Caco-2 (cell line): ENCODE measurements at regions not wholly inside any gene's neighbourhood (a gene's known extent, or its start where the extent isn't known, plus 50 kb on each side); places are given as distances from the start of the nearest gene placed in this dataset.

Experiments used
- BruUV-seq: library from RNA; stranded (reverse); fragments of 400-500 nt; replicated peaks from 2 replicates; lab custom pipeline; 2021; lab: Mats Ljungman, UMichigan
- CTCF ChIA-PET: fragments of 300-600 bp; sonication (Branson Sonifier 250); formaldehyde crosslinking; loops from one replicate; lab custom pipeline; 2022; ENCODE audit warnings: antibody characterized with exemption; lab: Charles Lee
- POLR2A ChIA-PET: fragments of 300-600 bp; sonication (Branson Sonifier 250); formaldehyde crosslinking; loops from one replicate; lab custom pipeline; 2022; ENCODE audit warnings: antibody characterized with exemption; lab: Charles Lee
- DNase-seq, 2 experiments: peaks; one replicate each; pipeline versions ENCODE4 v3.0.0 to v3.0.0-alpha.2; 2020 to 2022
- H3K27me3 ChIP-seq: replicated peaks from 2 replicates; pipeline ENCODE4 v1.6.0; 2011; ENCODE audit warnings: low read length; ENCODE audit not compliant: control insufficient read depth, insufficient read depth
- H3K36me3 ChIP-seq: 2 replicates; pipeline ENCODE4 v1.5.1; 2011; ENCODE audit warnings: low read length; ENCODE audit not compliant: control insufficient read depth, insufficient read depth
- H3K4me1 ChIP-seq: fragments of 250-450 bp; sonication (Bioruptor Pico); 2 replicates; pipeline ENCODE4 v1.5.1; 2020; ENCODE audit warnings: mild to moderate bottlenecking
- H3K4me3 ChIP-seq: 2 replicates; pipeline ENCODE4 v1.5.1; 2011; ENCODE audit warnings: low read depth, mild to moderate bottlenecking, control low read depth, low read length
- H3K9me3 ChIP-seq: fragments of 250-450 bp; sonication (Bioruptor Pico); 2 replicates; pipeline ENCODE4 v1.5.1; 2020; ENCODE audit warnings: mild to moderate bottlenecking, moderate library complexity
- H3K27ac Mint-ChIP-seq: one replicate; pipeline ENCODE4 v1.8.0; 2022; ENCODE audit warnings: mixed read lengths; ENCODE audit not compliant: unreplicated experiment
- H3K27me3 Mint-ChIP-seq: one replicate; pipeline ENCODE4 v1.8.0; 2022; ENCODE audit warnings: mixed read lengths; ENCODE audit not compliant: insufficient read depth, unreplicated experiment
- H3K36me3 Mint-ChIP-seq: one replicate; pipeline ENCODE4 v1.8.0; 2022; ENCODE audit warnings: mild to moderate bottlenecking, mixed read lengths; ENCODE audit not compliant: insufficient read depth, unreplicated experiment
- H3K4me1 Mint-ChIP-seq: one replicate; pipeline ENCODE4 v1.8.0; 2022; ENCODE audit warnings: low read depth, mixed read lengths; ENCODE audit not compliant: unreplicated experiment
- H3K4me3 Mint-ChIP-seq: one replicate; pipeline ENCODE4 v1.8.0; 2022; ENCODE audit warnings: mild to moderate bottlenecking, moderate library complexity, mixed read lengths; ENCODE audit not compliant: unreplicated experiment
- H3K9me3 Mint-ChIP-seq: one replicate; pipeline ENCODE4 v1.8.0; 2022; ENCODE audit warnings: mixed read lengths; ENCODE audit not compliant: unreplicated experiment
- intact Hi-C: fragments of 100-400 bp; cut with micrococcal nuclease; formaldehyde crosslinking; loops from one replicate; pipeline ENCODE4 v1.10.0; 2022; ENCODE audit not compliant: unreplicated experiment
- TF ChIP-seq, protein P1 (sequence below), 2 experiments: fragments of 200-600 bp in 1 of 2; IDR thresholded peaks; 1 replicate in 1 of 2; 2 replicates in 1 of 2; pipeline versions ENCODE4 v1.5.1 to v1.8.0; 2011 to 2022; ENCODE audit warnings: antibody characterized with exemption in 1 of 2, control low read depth in 1 of 2, inconsistent platforms in 1 of 2, low read depth in 1 of 2, low read length in 1 of 2, mild to moderate bottlenecking in 1 of 2, moderate library complexity in 1 of 2; ENCODE audit not compliant: insufficient read depth in 1 of 2, severe bottlenecking in 1 of 2, unreplicated experiment in 1 of 2

GRCh38 chr2:180394305-180394704, 387.2 kb upstream of the CWC22 start:
- Histone ChIP-seq H3K9me3 (peaks cover 3% of the 10 kb centered on the region), H3K4me3 (no peak overlapping the region), H3K4me1 (no peaks in the 10 kb centered on the region), H3K36me3 (no peaks in the 10 kb centered on the region), H3K27me3 (no peaks in the 10 kb centered on the region)
- ChIA-PET POLR2A (no interaction called here), CTCF (no interaction called here)
- BruUV-seq, result no TSS peak
- H3K9me3 Mint-ChIP-seq, result peaks cover 29% of the 10 kb centered on the region
- TF ChIP-seq, protein P1, sequence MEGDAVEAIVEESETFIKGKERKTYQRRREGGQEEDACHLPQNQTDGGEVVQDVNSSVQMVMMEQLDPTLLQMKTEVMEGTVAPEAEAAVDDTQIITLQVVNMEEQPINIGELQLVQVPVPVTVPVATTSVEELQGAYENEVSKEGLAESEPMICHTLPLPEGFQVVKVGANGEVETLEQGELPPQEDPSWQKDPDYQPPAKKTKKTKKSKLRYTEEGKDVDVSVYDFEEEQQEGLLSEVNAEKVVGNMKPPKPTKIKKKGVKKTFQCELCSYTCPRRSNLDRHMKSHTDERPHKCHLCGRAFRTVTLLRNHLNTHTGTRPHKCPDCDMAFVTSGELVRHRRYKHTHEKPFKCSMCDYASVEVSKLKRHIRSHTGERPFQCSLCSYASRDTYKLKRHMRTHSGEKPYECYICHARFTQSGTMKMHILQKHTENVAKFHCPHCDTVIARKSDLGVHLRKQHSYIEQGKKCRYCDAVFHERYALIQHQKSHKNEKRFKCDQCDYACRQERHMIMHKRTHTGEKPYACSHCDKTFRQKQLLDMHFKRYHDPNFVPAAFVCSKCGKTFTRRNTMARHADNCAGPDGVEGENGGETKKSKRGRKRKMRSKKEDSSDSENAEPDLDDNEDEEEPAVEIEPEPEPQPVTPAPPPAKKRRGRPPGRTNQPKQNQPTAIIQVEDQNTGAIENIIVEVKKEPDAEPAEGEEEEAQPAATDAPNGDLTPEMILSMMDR (IDR thresholded peaks at IDR 0.05; ENCODE audit: insufficient read depth in 1 of 2, low read depth in 1 of 2, low read length in 1 of 2, severe bottlenecking in 1 of 2, unreplicated experiment in 1 of 2), result no peak
- H3K36me3 Mint-ChIP-seq, result no peaks in the 10 kb centered on the region
- DNase-seq, result no peak
- H3K4me3 Mint-ChIP-seq, result no peak overlapping the region
- no peaks in the 10 kb centered on the region for H3K4me1 Mint-ChIP-seq
- intact Hi-C loops, result no loop called here
- no peak overlapping the region for H3K27ac Mint-ChIP-seq
- H3K27me3 Mint-ChIP-seq, result peaks cover 2% of the 10 kb centered on the region

GRCh38 chr2:180385601-180386201, 378.6 kb upstream of the CWC22 start:
- Mint-ChIP-seq H3K27ac (no peak overlapping the region), H3K4me3 (no peak overlapping the region), H3K27me3 (peaks cover 2% of the 10 kb centered on the region), H3K4me1 (no peaks in the 10 kb centered on the region), H3K36me3 (no peaks in the 10 kb centered on the region), H3K9me3 (no peaks in the 10 kb centered on the region)
- Histone ChIP-seq H3K4me1 (no peaks in the 10 kb centered on the region), H3K4me3 (no peak overlapping the region), H3K27me3 (no peaks in the 10 kb centered on the region), H3K36me3 (no peaks in the 10 kb centered on the region), H3K9me3 (no peaks in the 10 kb centered on the region)
- POLR2A ChIA-PET, result no interaction called here
- TF ChIP-seq, protein P1 (IDR thresholded peaks at IDR 0.05; ENCODE audit: insufficient read depth in 1 of 2, low read depth in 1 of 2, low read length in 1 of 2, severe bottlenecking in 1 of 2, unreplicated experiment in 1 of 2), result no peak
- intact Hi-C loops, result no loop called here
- CTCF ChIA-PET, result no interaction called here
- DNase-seq, result no peak
- no TSS peak for BruUV-seq

DNA sequence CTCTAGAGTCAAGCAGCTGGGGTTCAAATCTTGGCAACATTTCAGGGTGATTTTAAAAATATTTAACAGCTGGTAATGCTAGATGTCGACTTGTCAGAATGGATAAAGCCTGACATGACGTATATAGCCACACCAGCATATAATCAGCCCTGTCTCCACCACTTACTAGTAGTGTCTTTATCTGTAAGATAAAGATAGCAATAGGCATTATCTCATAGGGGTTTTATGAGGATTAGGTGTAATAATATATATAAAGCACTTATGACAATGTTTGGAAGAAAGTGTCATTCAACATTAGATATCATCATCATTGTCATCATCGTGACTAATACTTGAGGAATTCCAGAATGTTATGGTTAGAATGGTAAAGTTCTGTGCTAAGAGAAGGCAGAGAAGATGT, 369.0 kb upstream of the CWC22 start:
- no peaks in the 10 kb centered on the region; the same call in 1 of the 2 replicates for H3K4me1 ChIP-seq
- no peaks in the 10 kb centered on the region for H3K36me3 Mint-ChIP-seq
- no peaks in the 10 kb centered on the region; the same call in 1 of the 2 replicates for H3K9me3 ChIP-seq
- no peaks in the 10 kb centered on the region for H3K27me3 Mint-ChIP-seq
- intact Hi-C loops, result no loop called here
- no peaks in the 10 kb centered on the region for H3K27me3 ChIP-seq
- peaks cover 10% of the 10 kb centered on the region for H3K4me1 Mint-ChIP-seq
- H3K9me3 Mint-ChIP-seq, result peaks cover 11% of the 10 kb centered on the region
- ChIA-PET CTCF (no interaction called here), POLR2A (no interaction called here)
- H3K36me3 ChIP-seq, result no peaks in the 10 kb centered on the region
- no TSS peak for BruUV-seq
- TF ChIP-seq, protein P1 (IDR thresholded peaks at IDR 0.05; ENCODE audit: insufficient read depth in 1 of 2, low read depth in 1 of 2, low read length in 1 of 2, severe bottlenecking in 1 of 2, unreplicated experiment in 1 of 2), result no peak
- no peak overlapping the region for H3K27ac Mint-ChIP-seq
- no peak for DNase-seq
- no peak overlapping the region for H3K4me3 ChIP-seq
- no peak overlapping the region for H3K4me3 Mint-ChIP-seq
